ENCODE measurements at regions not wholly inside any gene's neighbourhood (a gene's known extent, or its start where the extent isn't known, plus 50 kb on each side); places are given as distances from the start of the nearest gene placed in this dataset.

- TF ChIP-seq CTCF (conservative IDR thresholded peaks at IDR 0.05; ENCODE audit: low read depth, low read length) (no peak), EZH2 (IDR thresholded peaks at IDR 0.05; ENCODE audit: borderline replicate concordance, low read depth, low read length, poor library complexity, severe bottlenecking) (no peak)
Observed at GRCh38 chr13:85742355-85742754, 56.9 kb downstream of the SLITRK6 start.
